Mammary epithelial cell (primary cell): ENCODE measurements at regions not wholly inside any gene's neighbourhood (a gene's known extent, or its start where the extent isn't known, plus 50 kb on each side); places are given as distances from the start of the nearest gene placed in this dataset.

Source experiments
- EZH2 ChIP-seq: IDR thresholded peaks from 2 replicates; pipeline ENCODE4 v1.6.1; 2012; ENCODE audit warnings: low read length, inconsistent platforms, borderline replicate concordance
- TF ChIP-seq, protein P1 (sequence below), 2 donors: IDR thresholded peaks in 1 of 2; conservative IDR thresholded peaks in 1 of 2; 2 replicates each; pipeline ENCODE4 v1.5.1; 2011 to 2012; ENCODE audit warnings: inconsistent platforms in 2 of 2, low read length in 2 of 2, mild to moderate bottlenecking in 2 of 2, control low read depth in 1 of 2, low read depth in 1 of 2; ENCODE audit not compliant: insufficient read depth in 1 of 2; ENCODE audit errors: extremely low read depth in 1 of 2

DNA sequence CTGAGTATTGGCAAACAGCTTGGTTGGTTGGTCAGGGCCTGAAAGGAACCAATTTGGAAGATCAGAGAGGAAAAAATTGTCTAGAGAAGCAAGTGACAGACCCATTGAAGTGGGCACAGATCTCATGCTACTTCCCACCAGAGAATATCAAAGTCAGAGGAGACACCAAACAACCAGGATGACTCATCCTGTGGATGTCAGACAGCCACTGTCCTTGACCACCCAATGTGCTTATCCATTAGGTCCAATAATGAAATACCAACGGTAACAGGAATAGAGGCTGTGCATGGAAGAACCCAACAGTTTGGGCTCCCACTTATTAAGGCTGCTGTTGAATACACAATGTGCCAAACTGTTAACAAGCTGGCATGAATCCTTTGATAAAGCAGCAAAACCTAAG lies 323.1 kb upstream of the ATP11B start:
- TF ChIP-seq, protein P1, sequence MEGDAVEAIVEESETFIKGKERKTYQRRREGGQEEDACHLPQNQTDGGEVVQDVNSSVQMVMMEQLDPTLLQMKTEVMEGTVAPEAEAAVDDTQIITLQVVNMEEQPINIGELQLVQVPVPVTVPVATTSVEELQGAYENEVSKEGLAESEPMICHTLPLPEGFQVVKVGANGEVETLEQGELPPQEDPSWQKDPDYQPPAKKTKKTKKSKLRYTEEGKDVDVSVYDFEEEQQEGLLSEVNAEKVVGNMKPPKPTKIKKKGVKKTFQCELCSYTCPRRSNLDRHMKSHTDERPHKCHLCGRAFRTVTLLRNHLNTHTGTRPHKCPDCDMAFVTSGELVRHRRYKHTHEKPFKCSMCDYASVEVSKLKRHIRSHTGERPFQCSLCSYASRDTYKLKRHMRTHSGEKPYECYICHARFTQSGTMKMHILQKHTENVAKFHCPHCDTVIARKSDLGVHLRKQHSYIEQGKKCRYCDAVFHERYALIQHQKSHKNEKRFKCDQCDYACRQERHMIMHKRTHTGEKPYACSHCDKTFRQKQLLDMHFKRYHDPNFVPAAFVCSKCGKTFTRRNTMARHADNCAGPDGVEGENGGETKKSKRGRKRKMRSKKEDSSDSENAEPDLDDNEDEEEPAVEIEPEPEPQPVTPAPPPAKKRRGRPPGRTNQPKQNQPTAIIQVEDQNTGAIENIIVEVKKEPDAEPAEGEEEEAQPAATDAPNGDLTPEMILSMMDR (conservative IDR thresholded peaks at IDR 0.05 in 1 of 2, IDR thresholded peaks at IDR 0.05 in 1 of 2; ENCODE audit: extremely low read depth in 1 of 2, insufficient read depth in 1 of 2, low read depth in 1 of 2, low read length in 2 of 2), result no peak
- no peak for TF ChIP-seq EZH2
